ENCODE measurements at regions not wholly inside any gene's neighbourhood (a gene's known extent, or its start where the extent isn't known, plus 50 kb on each side); places are given as distances from the start of the nearest gene placed in this dataset.

DNA sequence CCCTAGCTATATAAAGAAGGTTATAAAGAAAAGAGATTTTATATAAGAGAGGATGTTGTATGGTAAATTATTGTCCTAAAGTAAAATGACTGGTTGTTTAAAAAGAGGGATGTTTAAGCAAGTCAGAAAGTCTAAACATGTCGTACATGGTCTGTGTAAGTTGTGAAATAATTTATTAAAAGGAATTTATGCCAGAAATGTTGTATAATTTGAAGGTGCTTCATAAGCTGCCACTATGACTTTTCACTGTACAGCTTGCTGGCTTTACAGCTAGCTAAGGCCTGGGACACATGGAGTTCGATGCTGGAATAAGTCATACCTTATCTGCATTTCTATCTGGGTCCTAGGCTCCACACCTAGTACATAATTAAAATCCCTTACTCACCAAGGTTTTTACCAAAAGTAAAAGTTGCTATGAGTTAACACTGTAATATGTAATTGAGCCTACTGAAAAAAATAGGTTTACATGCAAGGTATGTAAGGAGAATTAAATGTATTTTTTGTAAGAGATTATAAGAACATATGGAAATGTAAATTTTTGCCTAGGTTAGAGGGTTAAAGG lies 59.0 kb upstream of the EDEM3 start:
- DNase-seq = no peak

GRCh38 chr1:184811439-184812111 lies 56.9 kb upstream of the EDEM3 start:
- no peak for DNase-seq

GRCh38 chr1:184810735-184811343 lies 56.2 kb upstream of the EDEM3 start:
- no peak for DNase-seq

DNA sequence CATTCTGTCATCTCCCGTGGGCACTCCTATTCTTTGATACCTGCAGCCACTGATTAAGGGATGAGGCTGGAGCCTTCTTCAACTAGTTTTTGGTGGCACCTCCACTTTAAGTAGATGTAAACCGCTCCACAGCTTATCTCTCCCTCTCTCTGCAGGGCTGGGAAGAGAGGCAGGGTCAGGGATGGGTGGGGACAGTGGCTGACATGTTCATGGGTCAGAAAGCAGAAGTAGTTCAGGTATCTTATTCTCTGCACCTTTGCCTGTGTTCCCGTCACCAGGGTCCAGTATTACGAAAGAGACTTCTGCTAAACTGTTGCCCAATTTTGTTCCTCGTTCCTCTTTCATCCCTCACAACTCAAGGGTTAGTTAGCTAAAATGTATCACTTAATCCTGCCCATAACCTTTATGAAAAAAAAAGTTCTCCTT lies 51.7 kb upstream of the EDEM3 start:
- DNase-seq = no peak

- peak; percentile 91 to 93 for DNase-seq
Measured at GRCh38 chr1:184805667-184806295, 51.1 kb upstream of the EDEM3 start.
